Liver (tissue), 8 donors: ENCODE measurements at regions not wholly inside any gene's neighbourhood (a gene's known extent, or its start where the extent isn't known, plus 50 kb on each side); places are given as distances from the start of the nearest gene placed in this dataset.
"Not testable (repeated sequence)": the region's sequence is repeated elsewhere in the genome, so short reads cannot be mapped to it uniquely, and the experiment has no call there.

Experiments
- DNase-seq: peaks from one replicate; pipeline ENCODE4 v3.0.0-alpha.2; 2017; ENCODE audit warnings: low spot score
- H3K27ac ChIP-seq, 2 donors: one replicate each; pipeline ENCODE4 v1.7.0; 2013; ENCODE audit warnings: inconsistent platforms in 2 of 2, low read length in 2 of 2, control low read depth in 1 of 2, low read depth in 1 of 2, mild to moderate bottlenecking in 1 of 2
- H3K27me3 ChIP-seq, 4 donors: one replicate each; pipeline versions ENCODE4 v1.6.1 to v1.7.0; 2013; ENCODE audit warnings: low read length in 3 of 4, inconsistent platforms in 1 of 4, mild to moderate bottlenecking in 1 of 4, moderate library complexity in 1 of 4; ENCODE audit not compliant: control insufficient read depth in 4 of 4, insufficient read depth in 4 of 4
- H3K36me3 ChIP-seq, 4 donors: one replicate each; pipeline versions ENCODE4 v1.6.1 to v1.7.0; 2013; ENCODE audit warnings: low read length in 3 of 4, mild to moderate bottlenecking in 3 of 4, low read depth in 1 of 4, moderate library complexity in 1 of 4; ENCODE audit not compliant: control insufficient read depth in 4 of 4, insufficient read depth in 3 of 4
- H3K4me1 ChIP-seq, 4 donors: one replicate each; pipeline versions ENCODE4 v1.6.1 to v1.7.0; 2013; ENCODE audit warnings: low read length in 3 of 4, mild to moderate bottlenecking in 3 of 4, moderate library complexity in 1 of 4; ENCODE audit not compliant: control insufficient read depth in 4 of 4, insufficient read depth in 4 of 4
- H3K4me3 ChIP-seq, 3 donors: one replicate each; pipeline versions ENCODE4 v1.6.1 to v1.7.0; 2013; ENCODE audit warnings: low read length in 3 of 3, control low read depth in 1 of 3, low read depth in 1 of 3, mild to moderate bottlenecking in 1 of 3
- H3K9ac ChIP-seq, 2 donors: one replicate each; pipeline ENCODE4 v1.7.0; 2013; ENCODE audit warnings: low read length in 2 of 2, mild to moderate bottlenecking in 2 of 2, moderate library complexity in 2 of 2, control low read depth in 1 of 2, low read depth in 1 of 2
- H3K9me3 ChIP-seq, 4 donors: one replicate each; pipeline versions ENCODE4 v1.6.1 to v1.7.0; 2013; ENCODE audit warnings: low read length in 3 of 4; ENCODE audit not compliant: control insufficient read depth in 4 of 4
- ATF3 ChIP-seq: IDR thresholded peaks from 2 replicates; pipeline ENCODE4 v1.6.1; 2016; ENCODE audit warnings: antibody characterized with exemption
- FOXA1 ChIP-seq: IDR thresholded peaks from 2 replicates; pipeline ENCODE4 v1.6.1; 2016; ENCODE audit warnings: antibody characterized with exemption
- GABPA ChIP-seq, 2 donors: IDR thresholded peaks in 1 of 2; conservative IDR thresholded peaks in 1 of 2; 2 replicates each; pipeline ENCODE4 v1.6.1; 2016; ENCODE audit warnings: antibody characterized with exemption in 2 of 2, mild to moderate bottlenecking in 1 of 2, moderate library complexity in 1 of 2
- HNF4A ChIP-seq, 2 donors: conservative IDR thresholded peaks; 2 replicates each; pipeline ENCODE4 v1.6.1; 2016; ENCODE audit warnings: antibody characterized with exemption in 2 of 2, mild to moderate bottlenecking in 2 of 2
- JUND ChIP-seq, 2 donors: IDR thresholded peaks; 2 replicates each; pipeline ENCODE4 v1.6.1; 2016; ENCODE audit warnings: antibody characterized with exemption in 2 of 2
- REST ChIP-seq: IDR thresholded peaks from 2 replicates; pipeline ENCODE4 v1.6.1; 2016; ENCODE audit warnings: antibody characterized with exemption, mild to moderate bottlenecking
- RXRA ChIP-seq, 2 donors: IDR thresholded peaks; 2 replicates each; pipeline ENCODE4 v1.6.1; 2017 to 2018; ENCODE audit warnings: antibody characterized with exemption in 2 of 2, mild to moderate bottlenecking in 1 of 2
- SP1 ChIP-seq: IDR thresholded peaks from 2 replicates; pipeline ENCODE4 v1.6.1; 2018; ENCODE audit warnings: antibody characterized with exemption, mild to moderate bottlenecking
- YY1 ChIP-seq: IDR thresholded peaks from 2 replicates; pipeline ENCODE4 v1.6.1; 2016; ENCODE audit warnings: antibody characterized with exemption, mild to moderate bottlenecking
- WGBS: extraction: QIAGEN DNeasy Blood & Tissue Kit; methylation state at CpG from one replicate; pipeline ENCODE4 v1.1.7; 2013; 5-methylcytosine and 5-hydroxymethylcytosine counted together
- TF ChIP-seq, protein P1 (sequence below): fragments of 150-350 bp; IDR thresholded peaks from 2 replicates; pipeline ENCODE4 v1.5.1; 2017; ENCODE audit warnings: improper control_type of control experiment, low read depth, low read length; ENCODE audit not compliant: missing input control
- TF ChIP-seq, protein P2 (sequence below): IDR thresholded peaks from 2 replicates; pipeline ENCODE4 v1.6.1; 2016; ENCODE audit warnings: antibody characterized with exemption
- TF ChIP-seq, protein P3 (sequence below): IDR thresholded peaks from 2 replicates; pipeline ENCODE4 v1.6.1; 2016; ENCODE audit warnings: antibody characterized with exemption
- donor health status: healthy.
- donor health status: healthy.
- donor health status: healthy.
- donor health status: healthy.
- donor health status: healthy.

GRCh38 chr9:81070689-81071088 is 618.7 kb downstream of the TLE1 start:
- Histone ChIP-seq H3K9me3 (no peaks in the 10 kb centered on the region), H3K4me1 (no peaks in the 10 kb centered on the region), H3K27me3 (no peaks in the 10 kb centered on the region), H3K27ac (no peak overlapping the region), H3K4me3 (no peak overlapping the region), H3K9ac (no peak overlapping the region), H3K36me3 (no peaks in the 10 kb centered on the region)
- no peak for DNase-seq
- no peak for TF ChIP-seq SP1
- no peak for TF ChIP-seq HNF4A (conservative IDR thresholded peaks at IDR 0.05)
- no peak for TF ChIP-seq YY1
- 77% methylated on average over 9 of the region's 9 CpGs for WGBS

GRCh38 chr9:81069923-81070322 is 619.4 kb downstream of the TLE1 start:
- TF ChIP-seq, protein P1, sequence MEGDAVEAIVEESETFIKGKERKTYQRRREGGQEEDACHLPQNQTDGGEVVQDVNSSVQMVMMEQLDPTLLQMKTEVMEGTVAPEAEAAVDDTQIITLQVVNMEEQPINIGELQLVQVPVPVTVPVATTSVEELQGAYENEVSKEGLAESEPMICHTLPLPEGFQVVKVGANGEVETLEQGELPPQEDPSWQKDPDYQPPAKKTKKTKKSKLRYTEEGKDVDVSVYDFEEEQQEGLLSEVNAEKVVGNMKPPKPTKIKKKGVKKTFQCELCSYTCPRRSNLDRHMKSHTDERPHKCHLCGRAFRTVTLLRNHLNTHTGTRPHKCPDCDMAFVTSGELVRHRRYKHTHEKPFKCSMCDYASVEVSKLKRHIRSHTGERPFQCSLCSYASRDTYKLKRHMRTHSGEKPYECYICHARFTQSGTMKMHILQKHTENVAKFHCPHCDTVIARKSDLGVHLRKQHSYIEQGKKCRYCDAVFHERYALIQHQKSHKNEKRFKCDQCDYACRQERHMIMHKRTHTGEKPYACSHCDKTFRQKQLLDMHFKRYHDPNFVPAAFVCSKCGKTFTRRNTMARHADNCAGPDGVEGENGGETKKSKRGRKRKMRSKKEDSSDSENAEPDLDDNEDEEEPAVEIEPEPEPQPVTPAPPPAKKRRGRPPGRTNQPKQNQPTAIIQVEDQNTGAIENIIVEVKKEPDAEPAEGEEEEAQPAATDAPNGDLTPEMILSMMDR, result no peak
- TF ChIP-seq GABPA (IDR thresholded peaks at IDR 0.05 in 1 of 2, conservative IDR thresholded peaks at IDR 0.05 in 1 of 2) (no peak), JUND (IDR thresholded peaks at IDR 0.05) (no peak)
- TF ChIP-seq, protein P2, sequence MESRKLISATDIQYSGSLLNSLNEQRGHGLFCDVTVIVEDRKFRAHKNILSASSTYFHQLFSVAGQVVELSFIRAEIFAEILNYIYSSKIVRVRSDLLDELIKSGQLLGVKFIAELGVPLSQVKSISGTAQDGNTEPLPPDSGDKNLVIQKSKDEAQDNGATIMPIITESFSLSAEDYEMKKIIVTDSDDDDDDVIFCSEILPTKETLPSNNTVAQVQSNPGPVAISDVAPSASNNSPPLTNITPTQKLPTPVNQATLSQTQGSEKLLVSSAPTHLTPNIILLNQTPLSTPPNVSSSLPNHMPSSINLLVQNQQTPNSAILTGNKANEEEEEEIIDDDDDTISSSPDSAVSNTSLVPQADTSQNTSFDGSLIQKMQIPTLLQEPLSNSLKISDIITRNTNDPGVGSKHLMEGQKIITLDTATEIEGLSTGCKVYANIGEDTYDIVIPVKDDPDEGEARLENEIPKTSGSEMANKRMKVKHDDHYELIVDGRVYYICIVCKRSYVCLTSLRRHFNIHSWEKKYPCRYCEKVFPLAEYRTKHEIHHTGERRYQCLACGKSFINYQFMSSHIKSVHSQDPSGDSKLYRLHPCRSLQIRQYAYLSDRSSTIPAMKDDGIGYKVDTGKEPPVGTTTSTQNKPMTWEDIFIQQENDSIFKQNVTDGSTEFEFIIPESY, result no peak

GRCh38 chr9:81069038-81069795 is 620.1 kb downstream of the TLE1 start:
- 90% methylated on average over 3 of the region's 3 CpGs for WGBS
- Histone ChIP-seq H3K27ac (no peak overlapping the region), H3K4me3 (no peak overlapping the region), H3K36me3 (no peaks in the 10 kb centered on the region), H3K4me1 (no peaks in the 10 kb centered on the region), H3K9ac (no peak overlapping the region), H3K27me3 (no peaks in the 10 kb centered on the region), H3K9me3 (peaks cover 0 to 2% (median 0%) of the 10 kb centered on the region in 4 donors)
- TF ChIP-seq HNF4A (conservative IDR thresholded peaks at IDR 0.05) (no peak), REST (no peak), FOXA1 (no peak), RXRA (IDR thresholded peaks at IDR 0.05) (no peak), GABPA (IDR thresholded peaks at IDR 0.05 in 1 of 2, conservative IDR thresholded peaks at IDR 0.05 in 1 of 2) (no peak), ATF3 (no peak), SP1 (no peak)
- TF ChIP-seq, protein P3, sequence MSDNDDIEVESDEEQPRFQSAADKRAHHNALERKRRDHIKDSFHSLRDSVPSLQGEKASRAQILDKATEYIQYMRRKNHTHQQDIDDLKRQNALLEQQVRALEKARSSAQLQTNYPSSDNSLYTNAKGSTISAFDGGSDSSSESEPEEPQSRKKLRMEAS, result no peak
- DNase-seq, result no peak

More at GRCh38 chr9:81069923-81070322, 619.4 kb downstream of the TLE1 start:
- Histone ChIP-seq H3K27me3 (no peaks in the 10 kb centered on the region), H3K9me3 (no peaks in the 10 kb centered on the region), H3K27ac (no peak overlapping the region), H3K4me1 (no peaks in the 10 kb centered on the region), H3K4me3 (no peak overlapping the region), H3K36me3 (no peaks in the 10 kb centered on the region), H3K9ac (no peak overlapping the region)
- WGBS, result 89% methylated on average over 4 of the region's 4 CpGs
- DNase-seq, result no peak

DNA sequence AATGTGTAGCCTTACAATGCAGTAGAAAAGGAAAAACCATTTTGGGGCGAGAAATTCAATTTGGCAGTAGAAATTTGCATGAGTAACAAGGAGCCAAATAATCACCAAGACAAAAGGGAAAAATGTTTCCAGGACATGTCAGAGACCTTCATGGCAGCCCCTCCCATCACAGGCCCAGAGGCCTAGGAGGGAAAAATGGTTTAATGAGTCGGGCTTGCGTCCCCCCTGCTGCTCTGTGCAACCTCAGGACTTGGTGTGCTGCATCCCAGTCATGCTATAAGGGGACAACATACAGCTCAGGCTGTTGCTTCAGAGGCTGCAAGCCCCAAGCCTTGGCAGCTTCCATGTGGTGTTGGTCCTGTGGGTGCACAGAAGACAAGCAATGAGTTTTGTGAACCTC is 626.4 kb downstream of the TLE1 start:
- WGBS, result 78% methylated on average over 3 of the region's 3 CpGs
- not testable (repeated sequence) for H3K9me3 ChIP-seq, H3K27ac ChIP-seq, H3K27me3 ChIP-seq, DNase-seq, H3K9ac ChIP-seq, H3K4me3 ChIP-seq, H3K4me1 ChIP-seq, H3K36me3 ChIP-seq
